Inflammatory macrophage treated with lipopolysaccharide for 1 hour (primary cell): ENCODE measurements at regions not wholly inside any gene's neighbourhood (a gene's known extent, or its start where the extent isn't known, plus 50 kb on each side); places are given as distances from the start of the nearest gene placed in this dataset.
"Not testable (repeated sequence)": the region's sequence is repeated elsewhere in the genome, so short reads cannot be mapped to it uniquely, and the experiment has no call there.

Experiments
- DNase-seq, 2 donors: peaks; one replicate each; pipeline ENCODE4 v3.0.0-alpha.2; 2020 to 2022

DNA sequence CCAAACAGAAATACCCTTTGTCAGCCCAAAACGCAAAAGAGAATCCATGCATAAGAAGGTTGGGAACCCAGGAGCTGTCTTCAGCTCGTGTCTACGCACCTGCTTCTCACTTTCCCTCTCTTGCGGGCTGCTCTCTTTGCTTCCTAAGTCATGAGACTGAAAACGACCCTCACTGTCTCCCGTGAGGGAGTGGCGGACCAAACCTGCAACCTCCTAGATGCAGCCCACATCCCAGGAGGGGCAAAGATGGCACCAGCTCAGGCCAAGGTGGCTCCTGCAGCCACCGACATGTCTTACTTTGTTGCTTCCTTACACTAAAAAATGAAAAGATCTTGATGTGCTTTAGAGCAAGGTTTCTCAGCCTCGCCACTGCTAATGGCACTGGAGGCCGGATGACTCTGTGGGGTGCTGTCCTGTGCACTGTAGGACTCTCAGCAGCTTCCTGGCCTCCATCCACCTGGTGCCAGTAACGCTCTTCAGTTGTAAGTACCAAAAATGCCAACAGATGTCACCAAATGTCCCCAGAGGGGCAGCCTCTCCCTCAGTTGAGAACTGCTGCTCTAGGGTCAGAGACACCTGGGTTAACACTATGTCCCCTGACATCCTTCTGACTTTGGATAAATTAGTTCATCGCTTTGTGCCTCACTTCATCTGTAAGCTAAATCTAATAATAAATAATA lies 179.8 kb upstream of the PFKP start:
- DNase-seq, result no peak

DNA sequence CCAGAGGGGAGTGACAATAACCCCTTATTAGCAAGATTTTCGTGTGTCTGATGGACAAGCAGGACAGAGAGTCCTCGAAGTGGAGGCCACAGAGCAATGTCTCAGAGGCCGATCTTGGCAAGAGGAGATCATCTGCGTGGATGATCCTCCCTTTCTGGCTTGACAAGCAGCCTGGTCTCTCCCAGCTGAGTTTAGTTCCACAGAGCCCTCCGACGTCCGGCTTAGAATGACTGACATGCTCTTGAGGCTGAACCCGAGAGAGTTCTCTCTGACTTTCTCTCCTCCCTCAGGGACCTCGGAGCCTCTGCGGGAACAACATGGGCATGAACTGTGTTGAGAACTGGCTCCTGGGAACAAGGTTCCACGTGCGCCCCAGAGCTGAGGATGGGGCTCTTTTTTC lies 180.7 kb upstream of the PFKP start:
- DNase-seq, result no peak

DNA sequence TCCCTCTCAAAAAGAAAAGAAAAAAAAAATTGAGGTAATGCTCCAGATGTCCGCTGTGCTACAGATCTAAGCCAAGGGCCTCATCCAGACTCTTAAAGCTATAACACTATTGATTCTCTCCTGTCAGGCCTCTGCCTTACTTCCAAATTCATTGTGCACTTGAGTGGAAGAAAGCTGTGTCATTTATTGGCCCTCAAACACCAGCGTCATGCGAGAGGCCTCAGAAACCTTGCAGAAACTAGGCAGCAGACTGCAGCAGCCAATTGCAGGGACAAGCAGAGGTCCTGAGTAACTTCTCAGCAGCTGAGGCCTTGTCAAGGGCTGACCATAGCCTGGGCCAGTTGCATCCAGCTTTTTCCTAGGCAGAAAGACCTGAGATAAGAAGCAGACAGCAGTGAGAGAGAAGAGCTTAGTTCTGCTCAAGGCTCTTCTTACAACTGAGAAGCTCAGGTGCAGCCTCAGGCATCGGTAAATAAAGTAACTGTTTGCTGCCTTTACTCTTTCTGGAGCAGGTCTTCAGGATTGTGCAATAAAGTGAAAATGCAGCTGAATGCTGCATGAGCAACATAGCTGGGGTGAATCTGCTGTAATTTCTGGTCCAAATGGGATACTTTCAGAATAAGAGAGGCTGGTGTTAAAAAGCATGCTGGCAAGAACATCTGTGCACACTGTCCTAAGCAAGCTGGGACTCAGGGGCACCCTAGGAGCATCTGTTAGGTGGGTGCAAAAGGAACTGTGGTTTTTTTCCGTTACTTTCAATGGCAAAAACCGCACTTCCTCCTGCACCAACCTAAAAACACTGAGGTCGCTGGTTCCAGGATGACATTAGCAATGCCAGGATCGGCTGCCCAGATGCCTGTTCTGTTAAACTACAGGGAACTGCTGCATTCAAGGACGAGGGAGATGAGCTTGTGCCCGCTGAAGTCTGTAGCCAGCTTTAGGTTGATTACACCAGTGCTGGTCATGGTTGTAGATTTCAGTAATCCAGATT lies 181.8 kb upstream of the PFKP start:
- DNase-seq, result no peak

DNA sequence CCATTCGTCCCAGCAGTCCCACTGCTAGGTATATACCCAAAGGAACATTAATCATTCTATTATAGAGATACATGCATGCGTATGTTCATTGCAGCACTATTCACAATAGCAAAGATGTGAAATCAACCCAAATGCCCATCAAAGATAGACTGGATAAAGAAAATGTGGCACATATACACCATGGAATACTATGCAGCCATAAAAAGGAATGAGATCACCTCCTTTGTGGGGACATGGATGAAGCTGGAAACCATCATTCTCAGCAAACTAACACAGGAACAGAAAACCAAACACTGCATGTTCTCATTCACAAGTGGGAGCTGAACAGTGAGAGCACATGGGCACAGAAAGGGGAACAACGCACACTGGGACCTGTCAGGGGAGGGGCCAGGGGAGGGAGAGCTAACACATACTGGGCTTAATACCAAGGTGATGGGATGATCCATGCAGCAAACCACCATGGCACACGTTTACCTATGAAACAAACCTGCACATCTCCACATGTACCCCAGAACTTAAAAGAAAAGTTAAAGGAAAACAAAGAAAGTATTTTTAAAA lies 183.3 kb upstream of the PFKP start:
- DNase-seq, result not testable (repeated sequence)

DNA sequence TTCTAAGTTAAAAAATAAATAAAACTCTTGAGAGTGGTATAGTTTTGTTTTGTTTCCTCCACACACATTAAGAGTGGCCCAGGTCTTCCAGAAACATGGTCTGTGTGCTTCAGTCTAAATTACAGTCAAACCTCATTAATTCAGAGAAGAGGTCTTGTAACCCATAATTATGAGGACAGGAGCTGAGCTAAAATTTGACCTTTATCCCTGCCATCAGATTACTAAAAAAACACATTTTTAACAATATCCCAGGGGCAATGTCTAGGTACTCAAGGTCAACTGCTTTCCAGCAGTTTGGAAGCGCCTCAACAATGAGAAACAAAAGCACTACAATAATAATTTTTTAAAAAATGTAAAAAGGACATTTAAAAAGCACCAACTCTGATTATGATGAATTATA lies 184.1 kb upstream of the PFKP start:
- DNase-seq, result no peak

DNA sequence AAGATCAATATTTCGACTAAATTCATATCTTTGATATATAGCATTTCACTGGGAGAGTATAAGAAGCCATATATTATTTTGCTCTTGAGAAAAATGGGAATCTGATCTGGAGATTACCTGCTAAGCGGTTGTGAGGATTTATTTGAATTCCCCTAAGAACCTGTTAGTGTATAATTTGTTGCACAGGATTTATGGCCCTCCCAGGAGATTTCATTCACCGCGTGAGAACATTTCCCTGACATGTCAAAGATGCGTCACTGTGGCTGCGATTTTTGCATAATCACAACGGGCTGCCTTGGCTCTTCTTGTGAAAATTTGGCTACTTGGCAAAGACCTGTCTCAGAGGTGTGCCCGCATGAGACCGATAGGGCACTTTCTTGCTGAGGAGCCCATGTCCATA lies 184.7 kb upstream of the PFKP start:
- no peak for DNase-seq

DNA sequence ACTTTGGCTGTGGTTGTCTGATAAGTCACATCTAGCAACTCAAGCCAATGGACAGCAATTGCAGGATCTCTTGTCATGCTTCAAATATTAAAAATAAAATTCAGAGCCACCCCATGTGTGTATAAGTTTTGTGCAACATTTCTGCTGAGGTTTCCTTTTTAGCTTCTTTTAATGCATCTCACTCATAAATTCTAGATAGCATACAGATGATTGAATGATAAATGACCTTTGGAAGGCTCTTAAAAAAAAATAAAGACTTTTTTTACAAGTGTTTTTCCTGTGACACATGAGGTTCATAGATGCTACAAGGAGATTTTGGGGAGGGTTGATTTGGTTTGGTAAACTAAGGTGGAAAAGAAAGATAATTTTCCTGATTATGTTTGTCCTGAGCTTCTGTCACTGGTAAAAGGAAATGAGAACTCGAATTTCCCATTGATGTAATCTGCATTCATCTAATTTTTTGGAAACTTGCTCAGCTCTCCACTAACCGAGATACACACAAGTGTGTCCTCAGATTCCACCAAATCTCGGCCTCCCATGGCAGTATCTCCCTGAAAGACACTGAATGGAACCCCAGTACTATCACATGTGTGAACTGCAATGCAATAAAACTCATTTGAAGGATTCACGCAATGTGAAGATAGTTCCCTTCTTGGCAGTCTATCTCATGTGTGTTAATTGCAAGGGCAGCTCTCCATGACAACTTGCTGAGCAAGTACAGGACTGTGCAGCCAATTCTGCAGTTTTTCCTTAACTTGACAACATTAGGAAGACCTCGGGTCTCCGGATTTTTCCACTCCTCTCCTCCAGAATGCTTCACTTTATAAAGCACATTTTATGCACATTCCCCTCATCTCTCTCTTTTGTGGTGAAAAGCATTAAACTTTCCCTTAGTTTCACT lies 185.4 kb upstream of the PFKP start:
- no peak for DNase-seq

DNA sequence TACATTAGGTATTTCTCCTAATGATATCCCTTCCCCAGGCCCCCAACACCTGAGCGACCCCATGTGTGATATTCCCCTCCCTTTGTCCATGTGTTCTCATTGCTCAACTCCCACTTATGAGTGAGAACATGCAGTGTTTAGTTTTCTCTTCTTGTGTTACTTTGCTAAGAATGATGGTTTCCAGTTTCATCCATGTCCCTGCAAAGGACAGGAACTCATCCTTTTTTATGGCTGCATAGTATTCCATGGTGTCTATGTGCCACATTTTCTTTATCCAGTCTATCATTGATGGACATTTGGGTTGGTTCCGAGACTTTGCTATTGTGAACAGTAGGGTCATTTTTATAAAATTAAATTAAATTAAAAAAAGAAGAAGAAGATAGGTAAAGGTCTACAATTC lies 187.3 kb upstream of the PFKP start:
- DNase-seq, result not testable (repeated sequence)

DNA sequence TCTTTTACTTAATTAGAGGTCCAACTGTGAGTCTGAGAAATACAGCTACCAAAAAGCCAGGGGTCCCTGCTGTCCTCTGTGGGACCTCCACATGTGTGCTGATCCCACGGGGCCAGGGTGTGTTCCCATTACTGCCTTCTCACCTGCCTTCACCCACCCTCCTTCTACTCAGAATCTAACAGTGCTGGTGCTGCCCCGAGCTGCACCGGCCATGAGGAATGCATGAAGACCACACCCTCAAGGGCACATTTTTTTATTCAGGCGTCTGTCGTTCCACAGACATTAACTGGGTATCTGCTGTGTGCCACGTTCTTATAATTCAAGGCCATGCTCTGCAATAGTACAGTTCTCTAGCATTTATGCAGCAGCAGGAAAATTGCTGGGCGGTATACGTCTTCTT lies 188.5 kb upstream of the PFKP start:
- DNase-seq, result no peak

DNA sequence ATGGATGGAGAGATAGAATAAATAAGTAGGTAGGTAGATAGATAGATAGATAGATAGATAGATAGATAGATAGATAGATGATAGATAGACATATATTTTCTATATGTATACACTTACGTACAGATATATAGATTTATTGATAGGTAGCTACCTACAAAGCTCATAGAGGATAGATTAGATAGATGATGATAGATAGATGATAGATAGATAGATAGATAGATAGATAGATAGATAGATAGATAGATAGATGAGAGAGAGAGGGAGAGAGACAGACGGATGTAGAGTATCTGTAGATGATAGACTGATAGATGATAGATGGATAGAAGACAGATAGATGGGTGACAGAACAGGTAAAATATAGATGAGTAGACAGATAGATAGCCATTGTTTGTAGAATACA lies 191.3 kb upstream of the PFKP start:
- DNase-seq, result no peak

DNA sequence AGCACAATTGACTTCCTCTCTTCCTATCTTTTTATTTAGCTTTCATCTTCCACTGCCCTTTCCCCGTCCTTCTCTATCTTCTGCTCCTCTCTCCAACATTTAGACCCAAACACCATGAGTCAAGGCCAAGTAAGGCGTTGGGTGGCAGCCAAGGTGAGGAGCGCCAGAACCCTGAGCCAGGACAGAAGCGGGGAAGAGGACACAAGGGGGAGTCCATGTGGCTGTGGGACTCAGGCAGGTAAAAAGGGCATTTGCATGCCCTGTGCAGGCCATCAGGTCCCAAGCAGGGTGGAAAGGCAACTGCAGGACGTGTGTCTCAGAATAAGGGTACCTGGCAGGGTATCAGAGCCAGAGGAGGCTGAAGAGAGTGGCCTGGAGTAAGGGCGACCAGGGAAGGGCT lies 192.4 kb upstream of the PFKP start:
- no peak for DNase-seq

DNA sequence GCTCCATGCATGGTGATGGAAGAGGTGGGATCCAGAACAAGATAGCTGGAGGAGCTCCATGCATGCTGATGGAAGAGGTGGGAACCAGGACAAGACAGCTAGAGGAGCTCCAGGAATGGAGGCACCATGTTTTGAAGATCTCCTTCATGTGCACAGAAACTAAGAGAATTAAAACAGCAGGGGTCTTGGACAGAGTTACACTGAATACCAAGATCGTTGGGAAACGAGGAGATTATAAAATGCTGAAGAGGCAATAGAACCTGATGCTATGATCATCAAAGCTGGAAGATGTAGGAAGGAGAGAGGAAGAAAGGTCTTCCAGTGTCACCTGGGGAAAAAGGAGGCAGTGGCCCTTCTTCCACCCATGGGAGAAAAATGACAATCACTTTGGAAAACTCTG lies 193.6 kb upstream of the PFKP start:
- no peak for DNase-seq

DNA sequence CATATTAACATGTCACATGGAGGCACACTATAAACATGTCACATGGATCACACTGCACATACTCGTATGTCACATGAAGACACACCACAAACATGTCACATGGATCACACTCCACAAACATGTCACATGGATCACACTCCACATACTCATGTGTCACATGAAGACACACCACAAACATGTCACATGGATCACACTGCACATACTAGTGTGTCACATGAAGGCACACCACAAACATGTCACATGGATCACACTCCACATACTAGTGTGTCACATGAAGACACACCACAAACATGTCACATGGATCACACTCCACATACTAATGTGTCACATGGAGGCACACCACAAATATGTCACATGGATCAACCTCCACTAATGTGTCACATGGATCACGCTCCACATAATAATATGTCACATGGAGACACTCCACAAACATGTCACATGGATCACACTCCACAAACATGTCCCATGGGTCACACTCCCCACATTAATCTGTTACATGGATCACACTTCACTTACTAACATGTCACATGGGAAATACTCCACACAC lies 195.6 kb upstream of the PFKP start:
- DNase-seq, result no peak

DNA sequence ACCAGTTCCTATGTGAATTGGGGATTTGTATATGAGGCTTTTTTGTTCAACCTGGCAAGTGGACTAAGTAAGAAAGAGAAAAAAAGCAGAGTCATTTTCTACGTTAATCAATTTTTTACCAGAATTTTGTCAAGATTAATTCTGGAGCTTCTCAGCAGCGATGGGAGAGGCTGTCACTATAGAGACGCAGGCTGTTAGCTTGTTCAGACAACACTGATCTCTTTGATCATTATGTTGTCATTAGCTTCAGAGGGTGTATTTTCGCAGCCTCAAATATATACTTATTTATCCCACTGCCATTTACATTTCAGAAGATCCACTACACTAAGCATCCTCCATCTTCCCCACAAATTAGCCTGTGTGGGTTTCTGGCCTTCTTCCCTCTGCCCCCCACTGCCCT lies 196.7 kb upstream of the PFKP start:
- DNase-seq, result no peak

DNA sequence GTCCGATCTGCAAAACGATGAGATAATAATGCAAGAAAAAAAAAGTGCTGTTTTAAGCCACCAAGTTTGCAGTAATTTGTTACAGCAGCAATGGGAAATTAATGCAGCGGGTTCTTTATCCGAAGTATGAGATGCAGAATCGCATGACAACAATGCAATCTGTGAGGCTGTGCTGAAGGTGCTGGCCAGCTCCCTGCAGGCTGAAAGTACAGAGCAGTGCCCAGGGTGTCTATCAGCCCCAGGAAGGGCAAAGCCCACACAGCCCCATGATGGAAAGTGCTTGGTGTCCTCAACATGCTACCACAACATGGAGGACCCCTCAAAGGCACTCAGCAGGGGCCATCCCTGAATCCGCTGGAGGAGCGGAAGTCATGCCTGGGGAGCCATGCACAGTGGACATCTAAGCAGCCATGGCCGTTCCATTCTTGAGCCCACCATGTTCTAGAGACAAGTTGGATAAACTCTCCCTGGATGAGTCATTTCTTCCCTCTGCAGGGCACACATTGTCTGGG lies 199.5 kb upstream of the PFKP start:
- no peak for DNase-seq

DNA sequence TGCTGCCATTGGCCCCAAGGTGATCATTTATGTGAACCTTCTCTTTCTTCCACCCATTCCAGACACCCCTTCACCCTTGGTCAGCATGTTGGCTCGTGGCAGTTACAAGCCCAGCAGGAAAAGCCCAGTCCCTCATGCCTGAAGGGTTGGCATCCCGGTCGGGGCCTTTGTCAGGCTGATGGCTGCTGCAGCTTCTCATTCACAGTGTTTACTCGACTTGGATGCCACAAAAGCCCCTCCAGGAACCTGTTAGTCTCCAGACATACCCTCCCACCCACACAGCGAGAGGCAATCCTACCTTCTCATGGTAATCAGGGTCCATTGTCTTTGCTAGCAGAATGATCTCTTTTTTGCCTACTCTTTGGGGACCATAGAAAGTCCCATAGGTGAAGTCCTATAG lies 200.8 kb upstream of the PFKP start:
- DNase-seq, result no peak

DNA sequence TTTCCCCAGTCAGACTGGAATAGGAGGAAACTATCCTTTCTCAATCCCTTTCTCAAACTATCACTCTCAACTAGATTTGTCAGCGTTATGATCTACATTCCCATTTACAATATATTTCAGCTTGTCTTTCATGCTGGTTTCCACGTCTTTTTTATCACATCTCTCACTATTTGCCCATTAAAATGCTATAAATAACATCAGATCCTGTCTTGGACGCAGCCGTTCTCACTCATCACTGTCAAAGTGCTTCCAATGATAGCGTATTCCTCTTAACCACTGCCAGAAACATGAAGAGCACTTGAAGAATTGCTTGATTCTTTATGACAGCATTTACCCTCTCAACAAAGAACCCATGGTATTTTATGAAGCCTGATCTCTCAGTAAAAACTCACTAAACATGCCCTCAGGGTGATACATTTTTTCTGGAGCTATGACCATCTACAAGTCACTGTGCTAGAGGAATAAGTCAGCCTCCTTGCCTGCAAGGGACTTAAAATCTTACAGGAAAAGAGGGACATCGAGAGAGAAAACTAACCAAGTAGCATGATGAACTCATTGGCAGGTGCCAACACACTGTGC lies 205.6 kb upstream of the PFKP start:
- no peak for DNase-seq

DNA sequence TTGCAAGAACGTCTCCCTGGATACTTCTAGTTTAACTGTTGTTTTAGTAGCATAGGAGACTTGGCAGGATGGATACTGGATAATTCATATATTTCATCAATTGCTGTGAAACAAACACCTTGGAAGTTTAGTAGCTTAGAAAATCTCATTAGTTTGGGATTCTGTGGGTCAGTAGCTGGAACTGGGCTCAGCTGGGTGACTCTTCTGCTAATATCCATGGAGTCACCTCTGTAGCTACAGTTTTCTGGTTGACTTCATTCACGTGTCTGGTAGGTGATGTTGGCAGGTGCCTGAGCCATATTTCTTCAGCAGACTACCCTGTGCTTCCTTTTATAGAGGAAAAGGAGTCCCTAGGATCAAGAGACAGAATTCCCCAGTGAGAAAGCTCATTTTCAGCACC lies 208.9 kb upstream of the PFKP start:
- DNase-seq, result no peak

DNA sequence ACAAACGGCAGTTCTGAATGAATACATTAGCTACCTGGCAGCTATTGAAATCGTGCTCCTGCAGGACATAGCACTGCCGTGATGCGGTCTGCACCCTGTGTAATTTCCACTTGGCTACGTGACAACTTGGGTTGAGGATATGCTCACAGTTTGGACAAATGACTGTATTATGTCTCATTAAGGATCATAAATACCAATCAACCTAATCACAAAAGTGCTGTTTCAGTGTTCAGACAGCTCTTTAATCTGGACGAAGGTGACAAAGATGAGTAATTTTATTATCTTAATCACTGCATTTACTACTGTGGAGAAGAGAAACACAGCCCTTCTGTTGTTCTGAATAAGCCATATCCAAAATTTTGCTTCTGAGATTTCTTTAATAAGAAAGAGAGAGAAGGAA lies 210.8 kb upstream of the PFKP start:
- DNase-seq, result no peak

DNA sequence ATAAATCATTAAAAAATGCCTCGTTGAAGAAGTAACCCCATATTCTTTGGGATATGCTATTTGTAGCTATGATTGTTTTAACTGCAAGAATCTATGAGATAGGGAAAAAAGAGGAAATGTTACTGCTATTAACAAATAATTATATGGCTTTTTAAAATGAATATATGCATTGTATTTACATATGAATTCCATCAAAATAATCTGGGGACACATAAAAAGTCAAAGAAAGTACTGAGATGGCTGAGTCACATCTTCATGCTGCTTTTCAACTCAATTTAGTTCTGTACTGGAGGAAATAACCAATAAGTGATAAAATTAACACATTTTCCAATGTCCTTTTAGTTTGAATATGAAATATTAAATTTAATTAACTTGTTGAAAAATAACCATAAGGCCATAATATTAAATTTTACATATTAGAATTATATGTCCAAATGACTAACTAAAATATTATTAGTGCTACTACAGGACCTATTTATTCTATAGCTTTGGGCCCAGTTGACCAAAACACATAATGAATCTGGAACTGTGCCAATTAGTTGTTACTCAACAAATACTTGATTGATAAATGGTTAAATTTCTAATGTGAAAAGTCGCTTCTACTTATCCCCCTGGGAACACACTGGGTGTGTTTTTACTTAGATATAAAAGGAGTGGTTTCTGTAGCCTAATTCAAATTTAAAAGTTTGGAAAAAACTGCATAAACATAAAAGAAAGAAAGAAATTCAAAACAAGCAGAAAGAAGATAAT lies 214.6 kb upstream of the PFKP start:
- DNase-seq, result no peak

DNA sequence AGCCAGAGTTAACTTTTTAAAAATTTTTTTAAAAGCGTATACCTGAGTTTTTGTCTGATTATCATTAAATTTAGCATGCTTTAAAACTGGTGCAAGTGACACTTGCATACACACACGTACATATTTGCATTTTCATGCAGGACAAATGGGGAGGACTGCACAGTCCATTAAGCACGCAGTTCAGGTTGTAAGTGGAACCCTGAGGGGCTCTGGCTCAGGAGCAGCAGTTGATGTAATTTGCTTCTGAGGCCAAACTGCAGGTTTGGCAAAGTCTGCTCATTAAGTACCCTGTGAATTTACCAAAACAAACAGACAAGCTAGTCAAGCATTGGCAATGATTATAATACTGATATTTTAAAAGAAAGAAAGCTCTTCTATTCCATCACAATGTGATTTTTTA lies 215.8 kb upstream of the PFKP start:
- DNase-seq, result no peak
